Panc1 (cell line): ENCODE measurements at regions not wholly inside any gene's neighbourhood (a gene's known extent, or its start where the extent isn't known, plus 50 kb on each side); places are given as distances from the start of the nearest gene placed in this dataset.

Experiments
- CTCF ChIP-seq: fragments of 450-650 bp; IDR thresholded peaks from 2 replicates; pipeline ENCODE4 v1.5.1; 2017; ENCODE audit warnings: mild to moderate bottlenecking
- POLR2AphosphoS5 ChIP-seq: IDR thresholded peaks from 2 replicates; pipeline ENCODE4 v1.6.1; 2012; ENCODE audit warnings: mild to moderate bottlenecking, low read depth, low read length, moderate library complexity
- REST ChIP-seq, 2 experiments: IDR thresholded peaks; 2 replicates each; pipeline ENCODE4 v1.6.1; 2011 to 2012; ENCODE audit warnings: low read depth in 2 of 2, control low read depth in 1 of 2, low read length in 1 of 2, mild to moderate bottlenecking in 1 of 2, moderate library complexity in 1 of 2; ENCODE audit not compliant: insufficient read depth in 1 of 2
- TCF7L2 ChIP-seq: IDR thresholded peaks from 2 replicates; pipeline ENCODE4 v1.6.1; 2011; ENCODE audit warnings: mild to moderate bottlenecking, low read depth, low read length, inconsistent platforms

- TF ChIP-seq CTCF: no peak
- TF ChIP-seq POLR2AphosphoS5: no peak
- TF ChIP-seq REST (IDR thresholded peaks at IDR 0.05; ENCODE audit: insufficient read depth in 1 of 2, low read depth in 2 of 2, low read length in 1 of 2): no peak
- no peak for TF ChIP-seq TCF7L2
Measured at GRCh38 chr4:3864742-3865721, 98.8 kb downstream of the ADRA2C start.
